ENCODE measurements at regions not wholly inside any gene's neighbourhood (a gene's known extent, or its start where the extent isn't known, plus 50 kb on each side); places are given as distances from the start of the nearest gene placed in this dataset.

GRCh38 chr12:128073937-128074336 lies 193.0 kb upstream of the TMEM132C start:
- no peak overlapping the region for H3K27ac ChIP-seq (ENCODE audit: low read depth)
- no peaks in the 10 kb centered on the region for H3K9me2 ChIP-seq (ENCODE audit: insufficient read depth)
- no peak overlapping the region for H2AFZ ChIP-seq
- ATAC-seq (no peak), DNase-seq (ENCODE audit: low spot score) (no peak)
- H3K36me3 ChIP-seq (ENCODE audit: insufficient read depth): no peaks in the 10 kb centered on the region
- H3K27me3 ChIP-seq (ENCODE audit: insufficient read depth): no peaks in the 10 kb centered on the region
- TF ChIP-seq ZNF114 (CRISPR knock-in tag; IDR thresholded peaks at IDR 0.05) (no peak), CTCF (conservative IDR thresholded peaks at IDR 0.05; ENCODE audit: low read depth in 2 of 2) (no peak), EZH2 (IDR thresholded peaks at IDR 0.05; ENCODE audit: low read depth, unreplicated experiment) (no peak), CREB1 (CRISPR knock-in tag; IDR thresholded peaks at IDR 0.05; ENCODE audit: low read depth) (no peak), ZNF462 (CRISPR knock-in tag; IDR thresholded peaks at IDR 0.05) (no peak), EZH2phosphoT487 (IDR thresholded peaks at IDR 0.05; ENCODE audit: unreplicated experiment) (no peak), JUNB (IDR thresholded peaks at IDR 0.05; ENCODE audit: unreplicated experiment) (no peak), NANOG (IDR thresholded peaks at IDR 0.05; ENCODE audit: borderline replicate concordance) (no peak), ETS1 (IDR thresholded peaks at IDR 0.05) (no peak), STAT1 (IDR thresholded peaks at IDR 0.05; ENCODE audit: unreplicated experiment) (no peak), ZNF331 (CRISPR knock-in tag; IDR thresholded peaks at IDR 0.05; ENCODE audit: low read depth) (no peak), POLR2AphosphoS5 (IDR thresholded peaks at IDR 0.05; ENCODE audit: low read depth) (no peak), REST (IDR thresholded peaks at IDR 0.05; ENCODE audit: unreplicated experiment) (no peak)
- H3K4me3 ChIP-seq: no peak overlapping the region
- H3K79me2 ChIP-seq (replicated peaks; ENCODE audit: insufficient read depth): no peaks in the 10 kb centered on the region
- no peak overlapping the region for H3K4me2 ChIP-seq
- Mint-ChIP-seq H3K27ac (no peak overlapping the region), H3K4me1 (no peaks in the 10 kb centered on the region), H3K9me3 (peaks cover 99% of the 10 kb centered on the region), H3K36me3 (ENCODE audit: low read depth) (peaks cover 59% of the 10 kb centered on the region), H3K27me3 (ENCODE audit: insufficient read depth, low read depth, poor library complexity) (peaks cover 4% of the 10 kb centered on the region), H3K4me3 (no peak overlapping the region)
- no peaks in the 10 kb centered on the region for H3K4me1 ChIP-seq (ENCODE audit: insufficient read depth)
- no peaks in the 10 kb centered on the region for H4K20me1 ChIP-seq (replicated peaks; ENCODE audit: insufficient read depth)
- H3F3A ChIP-seq (replicated peaks; ENCODE audit: low read depth): no peaks in the 10 kb centered on the region
